DMS 273 (cell line): ENCODE measurements at regions not wholly inside any gene's neighbourhood (a gene's known extent, or its start where the extent isn't known, plus 50 kb on each side); places are given as distances from the start of the nearest gene placed in this dataset.
"Not testable (repeated sequence)": the region's sequence is repeated elsewhere in the genome, so short reads cannot be mapped to it uniquely, and the experiment has no call there.

Experiments used
- DNase-seq: peaks from one replicate; lab custom pipeline; 2025; ENCODE audit not compliant: unreplicated experiment; lab: John Stamatoyannopoulos, UW

- no peak for DNase-seq
Observed at GRCh38 chr2:156765450-156765849, 329.3 kb downstream of the GPD2 start.

- DNase-seq: no peak
Observed at GRCh38 chr2:156769802-156770201, 333.6 kb downstream of the GPD2 start.

GRCh38 chr2:156778916-156779315 is 342.7 kb downstream of the GPD2 start:
- no peak for DNase-seq

- DNase-seq: no peak
Observed at GRCh38 chr2:156779416-156780120, 343.4 kb downstream of the GPD2 start.

GRCh38 chr2:156781677-156782076 is 345.5 kb downstream of the GPD2 start:
- DNase-seq: not testable (repeated sequence)

GRCh38 chr2:156784020-156784701 is 348.0 kb downstream of the GPD2 start:
- DNase-seq: peak; percentile 96

GRCh38 chr2:156787517-156787916 is 351.3 kb downstream of the GPD2 start:
- peak; percentile 8 for DNase-seq

GRCh38 chr2:156790343-156791037 is 354.3 kb downstream of the GPD2 start:
- no peak for DNase-seq

GRCh38 chr2:156792242-156792840 is 356.2 kb downstream of the GPD2 start:
- no peak for DNase-seq

- peak; percentile 5 for DNase-seq
Observed at GRCh38 chr2:156797832-156798231, 361.7 kb downstream of the GPD2 start.

GRCh38 chr2:156800065-156800653 is 364.0 kb downstream of the GPD2 start:
- peak; percentile 18 for DNase-seq

- peak; percentile 8 for DNase-seq
Observed at GRCh38 chr2:156800781-156801361, 364.7 kb downstream of the GPD2 start.

GRCh38 chr2:156803243-156803642 is 367.1 kb downstream of the GPD2 start:
- DNase-seq: no peak

- no peak for DNase-seq
Observed at GRCh38 chr2:156803967-156804366, 367.8 kb downstream of the GPD2 start.

GRCh38 chr2:156810094-156810493 is 373.9 kb downstream of the GPD2 start:
- DNase-seq: no peak

GRCh38 chr2:156812496-156812895 is 376.3 kb downstream of the GPD2 start:
- no peak for DNase-seq

GRCh38 chr2:156817430-156817829 is 381.3 kb downstream of the GPD2 start:
- no peak for DNase-seq

GRCh38 chr2:156818221-156818620 is 382.0 kb downstream of the GPD2 start:
- DNase-seq: no peak

GRCh38 chr2:156818944-156819343 is 382.8 kb downstream of the GPD2 start:
- no peak for DNase-seq

- DNase-seq: peak; percentile 6
Observed at GRCh38 chr2:156826341-156826933, 390.3 kb downstream of the GPD2 start.
